IPS DF 4.7 (cell line): ENCODE measurements at regions not wholly inside any gene's neighbourhood (a gene's known extent, or its start where the extent isn't known, plus 50 kb on each side); places are given as distances from the start of the nearest gene placed in this dataset.
"Not testable (repeated sequence)": the region's sequence is repeated elsewhere in the genome, so short reads cannot be mapped to it uniquely, and the experiment has no call there.

Experiments used
- DNase-seq: peaks from one replicate; pipeline ENCODE4 v3.0.0-alpha.2; 2013; ENCODE audit warnings: low spot score; ENCODE audit errors: extremely low read depth

DNA sequence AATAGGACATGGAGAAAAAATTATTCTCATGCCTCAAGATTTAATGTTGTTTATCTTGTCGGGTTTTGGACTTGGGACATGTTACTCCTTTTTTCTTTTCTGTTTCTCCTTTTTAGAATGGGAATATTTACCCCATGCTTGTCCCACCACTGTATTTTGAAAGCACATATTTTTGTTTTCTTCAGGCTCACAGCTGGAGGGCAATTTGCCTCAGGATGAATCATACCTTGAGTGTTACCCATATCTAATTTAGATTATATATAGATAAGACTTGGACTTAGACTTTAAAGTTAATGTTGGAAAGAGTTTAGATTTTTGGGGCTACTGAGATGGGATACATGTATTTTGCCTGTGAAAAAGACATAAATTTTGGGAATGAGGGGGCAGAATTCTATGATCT lies 541.6 kb upstream of the MAN1A1 start:
- no peak for DNase-seq

DNA sequence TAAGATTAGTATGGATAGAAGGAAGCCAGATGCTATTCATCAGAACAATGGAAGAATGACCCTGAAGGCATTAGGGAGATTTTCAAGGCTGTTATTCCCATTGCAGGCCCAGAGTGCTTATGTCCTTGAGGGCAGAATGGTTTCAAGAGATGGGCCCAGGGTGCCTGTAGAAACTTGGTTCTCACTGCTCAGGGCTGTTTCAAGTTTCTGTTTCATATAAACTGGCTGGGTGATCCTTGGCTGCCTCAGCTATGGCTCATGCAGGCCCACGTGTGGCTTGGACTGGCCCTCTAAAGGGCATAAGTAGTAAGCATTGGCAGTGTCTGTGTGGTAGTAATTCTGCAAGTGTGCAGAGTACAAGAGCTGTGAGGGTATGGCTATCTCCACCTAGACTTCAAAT lies 540.9 kb upstream of the MAN1A1 start:
- no peak for DNase-seq

DNA sequence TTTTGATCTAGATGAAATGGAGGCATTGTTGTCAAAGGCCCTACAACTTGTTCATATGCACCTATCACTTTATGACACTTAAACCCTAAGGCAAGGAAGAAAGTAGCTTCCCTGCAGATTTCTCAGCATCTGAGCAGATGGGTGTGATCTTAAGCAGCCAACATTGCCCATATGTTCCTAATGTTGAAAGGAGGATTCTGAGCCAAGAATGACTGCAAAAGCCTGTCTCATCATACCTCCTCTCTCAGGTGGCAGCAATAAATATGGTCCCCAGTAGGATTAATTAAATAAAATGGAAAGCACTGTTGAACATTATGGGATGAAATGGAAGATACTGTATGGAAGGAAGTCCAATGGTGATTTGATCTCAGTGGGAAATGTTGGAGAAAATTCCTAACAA lies 538.1 kb upstream of the MAN1A1 start:
- DNase-seq, result no peak

DNA sequence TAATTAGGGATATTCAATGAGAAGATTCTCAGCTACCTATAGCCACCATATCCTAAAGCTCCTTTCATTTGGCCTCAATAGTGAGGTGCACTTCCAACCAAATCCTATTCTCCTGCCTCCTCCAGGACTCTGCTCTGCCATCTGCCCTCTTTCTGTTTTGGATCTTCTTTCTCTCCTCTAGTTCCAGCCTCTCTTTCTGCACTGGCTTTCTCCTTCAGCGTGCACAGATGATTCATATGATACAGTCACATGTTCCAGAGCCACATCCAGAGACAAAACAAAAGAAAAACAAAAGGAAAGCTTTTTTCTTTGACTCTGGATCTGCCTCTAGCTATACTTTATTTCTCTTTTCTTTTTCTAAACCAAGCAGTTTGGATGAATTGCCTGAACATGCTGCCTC lies 531.9 kb upstream of the MAN1A1 start:
- no peak for DNase-seq

DNA sequence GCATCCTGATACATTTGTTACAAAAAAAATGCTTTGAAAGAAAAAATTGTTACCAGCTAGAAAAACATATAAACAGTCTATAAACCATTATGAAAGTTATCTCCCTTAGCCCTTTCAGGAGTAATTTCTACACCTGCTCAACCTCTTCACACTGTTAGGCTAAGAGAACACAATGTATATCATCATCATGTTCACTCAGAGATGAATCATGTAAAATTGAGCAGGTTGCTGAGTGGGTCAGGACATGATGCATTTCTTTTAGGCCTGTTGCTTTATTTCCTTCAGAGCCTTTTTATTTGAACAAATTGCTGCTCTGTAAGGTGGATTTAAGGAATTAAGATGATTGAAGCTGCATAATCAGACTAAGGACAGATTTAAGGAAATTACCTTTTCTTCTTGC lies 531.3 kb upstream of the MAN1A1 start:
- no peak for DNase-seq

DNA sequence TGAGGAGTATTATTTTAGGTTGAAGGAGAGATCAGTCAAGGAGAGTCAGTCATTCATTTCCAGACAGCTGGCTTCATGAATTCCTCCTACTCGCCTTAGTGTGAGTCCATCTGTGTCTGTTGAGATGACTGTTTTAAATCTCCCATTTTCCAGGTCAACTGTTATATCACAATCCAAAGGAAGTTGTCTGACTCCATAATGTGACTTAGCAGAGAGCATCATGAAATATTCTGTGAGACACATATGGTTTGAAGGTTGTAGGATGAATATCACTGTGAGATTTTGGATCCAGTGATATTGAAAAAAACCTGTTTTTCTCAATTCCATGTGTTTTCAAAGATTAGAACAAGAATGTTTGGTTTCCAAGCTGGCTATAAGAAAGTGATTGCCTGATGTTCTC lies 530.2 kb upstream of the MAN1A1 start:
- DNase-seq, result no peak

DNA sequence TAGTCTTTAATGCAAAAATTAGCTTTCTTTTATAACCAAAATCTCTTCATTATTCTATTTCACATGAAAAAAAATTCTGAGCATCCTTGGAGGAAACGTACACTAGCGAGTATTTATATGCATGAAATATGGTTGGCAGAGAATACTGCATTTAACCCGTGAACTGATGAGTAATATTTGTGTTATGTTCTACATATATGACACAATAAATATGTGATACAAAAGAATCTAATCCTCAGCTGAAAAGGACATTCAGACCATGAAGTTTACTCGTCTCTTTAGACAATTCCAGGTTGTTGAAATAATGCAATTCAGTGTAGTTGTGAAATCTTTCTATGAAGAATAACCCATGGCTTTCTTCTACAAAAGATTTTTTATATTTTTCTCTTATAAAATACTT lies 524.8 kb upstream of the MAN1A1 start:
- no peak for DNase-seq

DNA sequence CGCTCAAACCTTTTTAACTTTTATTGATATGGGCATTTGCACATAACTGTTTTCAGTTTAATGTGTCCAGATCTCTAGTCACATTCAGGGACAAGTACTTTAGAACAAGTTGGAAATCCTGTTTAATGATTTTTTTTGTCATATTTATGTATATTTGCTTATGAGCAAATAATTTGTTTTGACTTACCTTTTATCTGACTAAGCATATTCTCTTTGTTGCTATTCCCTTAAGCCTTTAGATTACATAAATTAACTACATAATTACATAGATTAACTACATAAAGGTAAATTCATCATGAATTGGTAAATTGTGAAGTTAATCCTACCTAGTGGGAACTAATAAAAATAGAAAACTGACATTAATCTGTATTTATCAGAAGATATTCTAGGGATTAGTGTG lies 523.5 kb upstream of the MAN1A1 start:
- no peak for DNase-seq

DNA sequence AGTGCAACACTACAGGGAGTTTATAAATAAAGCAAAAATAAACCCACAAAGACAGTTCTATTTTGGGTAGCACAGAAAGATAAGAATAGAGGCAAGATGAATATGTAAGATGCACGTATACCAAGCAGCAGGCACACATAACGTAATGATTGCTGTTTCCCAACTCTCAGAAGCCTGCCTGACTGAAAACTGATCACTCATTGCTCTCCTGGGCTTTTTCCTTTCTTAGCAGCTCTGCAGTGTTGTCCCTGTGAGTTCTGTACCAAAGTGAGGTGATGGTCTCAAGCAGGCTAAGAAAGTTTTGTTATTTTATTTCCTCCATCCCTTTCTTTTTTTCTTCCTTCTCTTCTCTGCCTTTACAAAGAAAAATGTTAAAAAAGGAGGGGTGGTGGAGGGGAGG lies 522.0 kb upstream of the MAN1A1 start:
- DNase-seq, result no peak

DNA sequence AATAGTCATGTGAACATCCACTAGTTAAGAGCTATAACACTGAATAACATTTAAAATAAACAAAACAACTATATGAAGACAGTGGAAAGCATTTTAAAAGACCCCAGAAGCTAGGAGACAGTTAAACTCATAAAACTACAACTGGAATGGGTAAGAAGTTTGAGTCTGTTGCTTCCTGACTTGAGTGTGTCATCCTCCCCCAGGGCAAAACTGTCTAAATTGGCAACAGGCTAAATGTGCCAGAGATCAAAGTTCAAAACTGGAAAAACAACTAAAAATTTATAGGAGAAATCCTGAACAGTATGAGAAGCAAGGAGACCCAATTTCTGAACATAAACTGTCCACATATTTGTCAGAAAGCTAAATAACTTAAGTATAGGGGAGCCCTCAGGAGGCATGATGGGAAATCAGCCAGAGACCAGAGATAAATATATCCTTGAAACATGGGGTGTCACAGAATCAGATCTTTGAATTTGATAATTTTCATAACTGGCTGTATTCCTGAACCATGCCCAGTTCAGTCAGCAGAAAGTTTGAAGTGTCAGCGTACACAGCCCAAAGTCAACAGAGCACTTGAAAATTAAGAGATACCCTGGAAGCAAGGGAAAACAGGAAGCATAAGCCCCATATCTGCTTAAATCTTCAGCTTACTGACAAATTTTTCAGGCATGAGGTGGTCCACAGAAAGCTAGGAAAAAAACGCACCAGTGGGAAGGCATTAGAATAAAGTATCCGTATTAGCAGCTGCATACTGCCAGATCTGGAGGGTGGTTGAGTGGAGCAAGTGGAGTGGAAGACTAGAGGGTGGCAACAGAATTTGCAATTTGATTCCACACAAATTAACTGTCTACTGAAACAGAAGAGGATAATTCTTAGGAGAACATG lies 516.1 kb upstream of the MAN1A1 start:
- no peak for DNase-seq

DNA sequence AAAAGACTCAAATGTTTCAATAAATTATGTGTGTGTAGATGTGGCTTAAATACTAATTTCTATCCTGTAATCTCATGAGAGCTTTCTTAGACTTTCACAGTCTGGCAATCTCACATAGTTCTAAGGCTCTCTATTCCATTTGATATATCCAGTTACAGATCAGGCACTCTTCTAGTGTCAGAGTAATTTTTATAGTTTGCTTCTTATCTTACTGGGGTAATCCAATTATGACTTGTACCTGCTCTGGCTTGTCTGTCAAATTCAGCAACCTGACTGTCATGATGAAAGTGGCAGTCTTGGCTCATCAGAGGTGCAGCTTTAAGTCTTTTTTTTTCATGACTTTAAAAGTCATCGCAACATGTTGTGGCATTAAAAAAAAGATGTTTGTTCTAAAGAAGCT lies 513.2 kb upstream of the MAN1A1 start:
- no peak for DNase-seq

DNA sequence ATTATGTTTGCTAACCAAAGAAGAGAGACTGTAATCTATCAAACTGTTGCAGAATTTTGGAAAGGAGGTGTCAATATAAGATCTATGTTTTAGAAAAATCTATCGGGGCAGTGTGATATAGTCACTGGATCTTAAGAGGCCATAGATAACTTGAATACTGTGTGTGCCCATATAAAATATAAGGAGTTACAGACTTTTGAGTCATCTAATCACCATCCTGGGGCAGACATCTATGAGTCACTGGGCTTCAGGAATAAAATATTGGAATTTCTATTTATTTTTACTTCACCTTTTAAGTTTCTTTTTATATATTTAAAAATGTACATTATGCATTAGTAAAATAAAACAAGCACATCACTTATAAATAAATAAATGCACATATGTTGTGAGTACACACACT lies 509.3 kb upstream of the MAN1A1 start:
- no peak for DNase-seq

DNA sequence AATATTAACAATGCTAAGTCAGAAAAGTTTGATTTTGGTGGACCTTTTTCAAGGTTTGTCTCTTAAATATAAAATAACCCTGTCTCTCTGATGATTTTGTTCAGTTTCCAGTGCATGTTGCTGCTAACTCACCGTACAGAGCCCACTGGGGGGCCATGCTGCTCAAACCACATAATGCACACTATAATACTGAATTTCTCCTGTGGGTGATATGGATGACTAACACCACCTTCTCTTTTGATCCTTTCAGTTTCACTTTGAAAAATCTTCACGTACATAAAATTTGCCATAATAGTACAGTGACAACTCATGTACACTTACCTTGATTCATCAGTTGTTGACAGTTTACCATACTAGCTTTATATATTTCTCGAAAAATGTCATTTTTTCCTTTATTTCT lies 506.6 kb upstream of the MAN1A1 start:
- DNase-seq, result no peak

DNA sequence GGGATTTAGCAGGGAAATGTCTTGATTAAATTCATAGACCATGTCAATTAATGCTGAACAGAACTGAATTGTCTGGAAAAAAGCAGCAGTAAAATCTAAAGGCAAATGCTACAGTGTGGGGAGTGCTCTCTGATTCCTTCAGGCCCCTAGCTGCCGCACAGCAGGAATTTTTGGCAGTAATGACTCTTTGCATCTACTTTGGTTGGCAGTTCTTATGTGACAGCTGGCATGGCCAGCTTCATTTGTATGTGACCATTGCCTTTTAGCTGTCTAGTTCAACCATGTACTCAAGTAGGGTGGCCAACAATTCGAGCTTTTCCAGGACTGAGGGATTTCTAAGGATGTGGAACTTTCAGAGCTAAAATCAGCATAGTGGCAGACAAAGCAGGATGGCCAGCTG lies 499.1 kb upstream of the MAN1A1 start:
- no peak for DNase-seq

DNA sequence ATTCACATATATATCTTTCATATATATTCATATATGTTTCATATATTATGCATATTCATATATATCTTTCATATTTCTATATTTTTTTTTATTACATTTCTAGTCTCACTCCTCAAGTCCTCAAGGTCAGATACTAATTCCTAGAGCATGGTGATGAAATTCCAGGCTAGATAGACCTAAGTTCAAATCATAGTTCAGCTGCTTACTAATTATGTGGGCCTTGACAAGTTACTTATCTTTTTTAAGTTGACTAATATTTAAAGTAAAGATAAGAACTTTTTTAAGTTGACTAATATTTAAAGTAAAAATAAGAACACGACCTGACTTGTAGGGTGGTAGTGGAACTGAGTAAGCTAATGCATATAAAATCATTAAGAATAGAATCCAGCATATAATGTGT lies 495.6 kb upstream of the MAN1A1 start:
- DNase-seq, result no peak

DNA sequence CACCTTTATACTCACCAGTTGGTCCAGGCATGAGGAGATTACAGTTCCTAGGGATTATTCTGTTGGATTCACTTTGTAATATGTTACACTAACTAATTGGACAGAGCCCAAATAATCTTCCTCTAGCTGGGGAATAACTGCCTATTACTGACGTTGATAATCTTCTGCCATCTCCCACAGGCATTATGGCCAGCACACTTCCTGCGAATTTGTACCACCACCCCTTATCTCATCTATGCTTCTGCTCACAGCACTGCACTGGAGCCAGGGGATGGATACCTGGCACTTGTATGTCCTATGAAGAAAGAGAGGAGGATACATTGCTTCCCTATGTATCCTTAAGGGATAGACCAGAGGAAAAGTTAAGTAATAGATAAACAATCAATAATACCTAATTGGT lies 494.8 kb upstream of the MAN1A1 start:
- no peak for DNase-seq

DNA sequence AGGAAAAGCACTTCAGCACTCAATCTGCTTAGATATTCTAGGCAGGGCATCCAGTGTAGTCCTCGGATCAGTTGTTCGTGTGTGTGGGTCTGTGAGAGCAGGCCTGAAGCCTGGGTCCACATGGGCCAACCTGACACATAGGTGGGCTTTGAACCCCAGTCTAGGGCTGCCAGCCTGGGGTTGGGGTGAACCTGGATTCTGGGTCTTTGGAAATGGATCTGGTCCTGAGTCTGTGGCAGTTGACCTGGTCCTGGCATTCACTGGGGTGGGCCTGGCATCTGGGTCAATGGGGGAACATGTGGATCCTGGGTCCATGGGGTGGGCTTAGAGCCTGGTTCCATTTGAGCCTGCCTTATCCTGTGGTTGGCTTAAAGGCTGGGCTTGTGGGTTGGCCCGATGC lies 492.6 kb upstream of the MAN1A1 start:
- DNase-seq, result no peak

DNA sequence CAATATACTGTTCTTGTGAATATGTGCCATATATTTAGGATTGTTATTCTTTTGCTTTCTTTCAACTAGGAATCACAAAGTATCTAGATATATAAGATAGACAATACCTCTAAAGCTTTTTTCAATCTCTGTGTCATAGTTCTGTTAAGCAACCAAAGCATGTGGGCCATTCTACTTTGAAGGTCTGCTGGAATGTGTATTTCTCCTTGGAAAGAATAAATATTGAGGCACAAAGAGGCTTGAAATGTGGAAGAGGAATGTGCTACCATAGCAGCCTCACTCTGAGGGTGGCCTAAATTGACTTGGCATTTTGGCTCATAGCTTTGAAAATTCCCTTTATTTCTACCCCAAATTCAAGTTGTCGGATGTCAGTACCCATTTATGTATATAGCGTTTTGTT lies 488.5 kb upstream of the MAN1A1 start:
- no peak for DNase-seq

DNA sequence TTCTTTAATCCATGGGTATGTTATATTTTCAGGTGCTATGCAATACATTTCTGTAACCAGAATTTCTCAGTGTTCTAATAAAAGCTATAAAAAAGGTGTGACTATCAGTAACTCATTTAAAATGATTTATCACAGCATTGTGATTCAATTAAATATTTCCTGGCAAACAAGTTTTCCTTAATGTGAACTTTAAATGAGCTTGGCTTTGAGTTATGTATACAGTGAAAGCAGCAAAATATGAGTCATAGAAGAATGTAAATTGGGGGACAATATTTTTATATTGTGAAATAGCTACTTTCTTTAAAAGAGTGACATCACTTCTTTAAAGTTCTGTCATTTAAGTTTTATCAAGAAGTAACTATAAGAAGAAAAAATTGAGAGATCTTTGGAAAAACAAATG lies 484.9 kb upstream of the MAN1A1 start:
- no peak for DNase-seq

DNA sequence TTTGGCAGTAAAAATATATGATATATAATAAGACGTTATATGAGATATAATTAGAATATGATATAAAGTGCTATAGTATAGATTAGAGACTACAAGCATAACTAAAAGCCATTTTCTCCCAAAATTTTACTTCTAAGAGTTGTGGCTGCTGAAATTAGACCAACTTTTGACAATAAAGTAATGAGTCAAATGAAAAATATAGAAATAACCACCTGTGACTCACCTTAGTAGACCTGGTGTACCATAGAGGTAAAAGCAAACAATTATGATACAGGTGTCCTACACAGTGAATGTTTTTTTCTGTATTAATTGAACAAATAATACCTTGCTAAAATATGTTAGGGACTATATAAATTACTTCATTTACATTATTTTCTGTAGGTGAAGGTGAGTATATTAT lies 482.9 kb upstream of the MAN1A1 start:
- DNase-seq, result no peak

DNA sequence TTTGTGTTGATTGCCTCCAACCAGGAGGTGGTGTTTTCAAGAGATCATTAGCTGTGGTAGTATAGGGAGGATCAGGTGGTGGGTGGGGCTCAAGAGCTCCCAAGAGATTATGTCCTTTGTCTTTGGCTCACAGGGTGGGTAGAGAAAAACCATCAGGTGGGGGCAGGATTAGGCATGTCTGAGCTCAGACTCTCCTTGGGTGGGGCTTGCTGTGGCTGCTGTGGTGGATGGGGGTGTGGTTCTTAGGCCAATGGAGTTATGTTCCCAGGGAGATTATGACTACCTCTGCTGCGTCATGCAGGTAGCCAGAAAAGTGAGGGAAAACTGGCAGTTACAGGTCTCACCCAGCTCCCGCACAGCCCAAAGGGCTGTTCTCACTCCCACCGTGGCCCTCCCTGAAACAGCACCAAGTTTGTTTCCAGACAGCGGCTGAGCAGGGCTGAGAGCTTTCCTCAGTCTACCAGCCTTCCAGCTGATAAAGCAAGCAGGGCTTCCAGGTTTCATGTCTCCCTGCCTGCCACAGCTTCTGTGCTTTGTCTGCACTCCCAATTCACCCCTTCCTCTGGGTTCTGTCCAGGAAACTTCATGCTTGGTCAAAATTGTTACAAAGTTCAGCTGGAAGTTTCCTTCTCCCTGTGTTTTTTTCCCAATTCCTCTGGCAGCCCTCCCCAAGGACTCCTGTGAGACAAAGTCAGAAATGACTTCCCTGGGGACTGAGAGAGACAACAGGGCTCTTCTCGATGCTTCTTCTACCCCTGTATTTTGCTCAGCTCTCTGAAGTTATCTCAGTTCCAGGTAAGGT lies 481.1 kb upstream of the MAN1A1 start:
- DNase-seq, result no peak

DNA sequence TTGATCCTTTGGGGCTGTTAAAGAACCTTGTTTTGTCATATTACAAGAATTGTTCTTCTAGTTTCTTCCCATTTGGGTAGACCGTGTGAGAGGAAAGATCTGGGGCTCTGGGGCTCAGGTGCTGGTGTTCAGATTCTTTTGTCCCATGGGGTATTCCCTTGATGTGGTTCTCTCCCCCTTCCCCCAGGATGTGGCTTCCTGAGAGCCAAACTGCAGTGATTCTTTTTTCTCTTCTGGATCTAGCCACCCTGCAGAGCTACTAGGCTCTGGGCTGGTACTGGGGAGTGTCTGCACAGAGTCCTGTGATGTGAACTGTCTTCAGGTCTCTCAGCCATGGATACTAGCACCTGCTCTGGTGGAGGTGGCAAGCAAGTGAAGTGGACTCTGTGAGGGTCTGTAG lies 480.5 kb upstream of the MAN1A1 start:
- DNase-seq, result no peak

DNA sequence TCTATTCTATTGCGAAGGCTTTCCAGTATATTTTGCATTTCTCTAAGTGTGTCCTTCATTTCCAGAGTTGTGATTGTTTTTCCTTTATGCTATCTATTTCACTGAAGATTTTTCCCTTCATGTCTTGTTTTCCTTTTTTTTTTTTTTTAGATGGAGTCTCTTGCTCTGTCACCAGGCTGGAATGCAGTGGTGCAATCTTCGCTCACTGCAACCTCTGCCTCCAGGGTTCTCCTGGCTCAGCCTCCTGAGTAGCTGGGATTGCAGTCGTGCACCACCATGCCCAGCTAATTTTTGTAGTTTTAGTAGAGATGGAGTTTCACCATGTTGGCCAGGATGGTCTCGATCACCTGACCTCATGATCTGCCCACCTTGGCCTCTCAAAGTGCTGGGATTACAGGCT lies 479.9 kb upstream of the MAN1A1 start:
- DNase-seq, result not testable (repeated sequence)
